ENCODE measurements at regions not wholly inside any gene's neighbourhood (a gene's known extent, or its start where the extent isn't known, plus 50 kb on each side); places are given as distances from the start of the nearest gene placed in this dataset.

DNA sequence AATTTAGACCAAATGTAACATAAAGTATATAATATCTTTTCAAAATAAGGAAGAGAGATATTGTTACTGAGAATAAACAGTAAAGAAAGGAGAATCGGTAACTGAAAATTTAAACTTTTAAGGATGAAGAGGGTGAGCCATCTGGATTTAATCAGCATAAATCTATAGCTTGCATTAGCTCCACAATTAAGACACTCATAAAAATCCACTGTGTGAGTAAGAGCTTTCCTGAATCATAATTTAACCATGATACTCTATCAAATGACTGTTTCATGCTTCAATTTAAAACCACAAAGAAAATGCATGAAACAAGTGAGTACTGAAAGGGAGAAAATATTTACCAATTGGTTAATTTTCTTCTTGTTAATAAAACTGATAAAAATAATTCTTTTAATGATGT is 951.5 kb upstream of the SLIT2 start:
- no peak for ATAC-seq (ENCODE audit: insufficient number of reproducible peaks, low FRiP score, low read depth)
- no peaks in the 10 kb centered on the region for H3K27me3 ChIP-seq (replicated peaks; ENCODE audit: insufficient read depth)
- TF ChIP-seq, protein P1, sequence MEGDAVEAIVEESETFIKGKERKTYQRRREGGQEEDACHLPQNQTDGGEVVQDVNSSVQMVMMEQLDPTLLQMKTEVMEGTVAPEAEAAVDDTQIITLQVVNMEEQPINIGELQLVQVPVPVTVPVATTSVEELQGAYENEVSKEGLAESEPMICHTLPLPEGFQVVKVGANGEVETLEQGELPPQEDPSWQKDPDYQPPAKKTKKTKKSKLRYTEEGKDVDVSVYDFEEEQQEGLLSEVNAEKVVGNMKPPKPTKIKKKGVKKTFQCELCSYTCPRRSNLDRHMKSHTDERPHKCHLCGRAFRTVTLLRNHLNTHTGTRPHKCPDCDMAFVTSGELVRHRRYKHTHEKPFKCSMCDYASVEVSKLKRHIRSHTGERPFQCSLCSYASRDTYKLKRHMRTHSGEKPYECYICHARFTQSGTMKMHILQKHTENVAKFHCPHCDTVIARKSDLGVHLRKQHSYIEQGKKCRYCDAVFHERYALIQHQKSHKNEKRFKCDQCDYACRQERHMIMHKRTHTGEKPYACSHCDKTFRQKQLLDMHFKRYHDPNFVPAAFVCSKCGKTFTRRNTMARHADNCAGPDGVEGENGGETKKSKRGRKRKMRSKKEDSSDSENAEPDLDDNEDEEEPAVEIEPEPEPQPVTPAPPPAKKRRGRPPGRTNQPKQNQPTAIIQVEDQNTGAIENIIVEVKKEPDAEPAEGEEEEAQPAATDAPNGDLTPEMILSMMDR (IDR thresholded peaks at IDR 0.05), result no peak

DNA sequence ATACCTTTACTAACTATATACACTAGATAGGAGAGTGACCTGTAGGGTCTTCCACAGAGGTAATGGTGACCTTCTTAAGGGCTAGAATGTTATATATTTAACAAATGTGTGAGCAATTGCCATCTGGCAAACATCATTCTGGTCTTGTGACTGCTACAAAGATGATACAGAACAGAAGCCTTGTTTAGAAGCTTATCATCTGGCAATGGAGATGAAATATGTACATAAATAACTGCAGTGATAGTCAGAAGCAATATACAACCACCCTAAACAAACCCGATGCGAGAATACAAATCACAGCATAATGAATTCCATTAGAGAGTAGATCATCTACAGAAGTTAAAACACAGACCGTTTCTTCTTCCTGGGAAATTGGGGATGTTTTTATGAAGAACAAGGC is 952.7 kb upstream of the SLIT2 start:
- TF ChIP-seq, protein P1 (IDR thresholded peaks at IDR 0.05), result no peak
- Histone ChIP-seq H3K36me3 (no peaks in the 10 kb centered on the region), H3K27me3 (replicated peaks; ENCODE audit: insufficient read depth) (no peaks in the 10 kb centered on the region), H3K9me3 (peaks cover 2% of the 10 kb centered on the region), H3K4me1 (ENCODE audit: control insufficient read depth in 1 of 2, low read depth in 2 of 2) (no peaks in the 10 kb centered on the region), H3K27ac (no peak overlapping the region), H3K4me3 (no peak overlapping the region)
- ATAC-seq (ENCODE audit: insufficient number of reproducible peaks, low FRiP score, low read depth) (no peak), DNase-seq (ENCODE audit: low spot score) (no peak)

More for the DNA sequence above, 951.5 kb upstream of the SLIT2 start:
- no peak overlapping the region for H3K4me3 ChIP-seq
- no peaks in the 10 kb centered on the region for H3K9me3 ChIP-seq
- H3K36me3 ChIP-seq, result no peaks in the 10 kb centered on the region
- no peaks in the 10 kb centered on the region for H3K4me1 ChIP-seq (ENCODE audit: control insufficient read depth in 1 of 2, low read depth in 2 of 2)
- H3K27ac ChIP-seq, result no peak overlapping the region
- no peak for DNase-seq (ENCODE audit: low spot score)

DNA sequence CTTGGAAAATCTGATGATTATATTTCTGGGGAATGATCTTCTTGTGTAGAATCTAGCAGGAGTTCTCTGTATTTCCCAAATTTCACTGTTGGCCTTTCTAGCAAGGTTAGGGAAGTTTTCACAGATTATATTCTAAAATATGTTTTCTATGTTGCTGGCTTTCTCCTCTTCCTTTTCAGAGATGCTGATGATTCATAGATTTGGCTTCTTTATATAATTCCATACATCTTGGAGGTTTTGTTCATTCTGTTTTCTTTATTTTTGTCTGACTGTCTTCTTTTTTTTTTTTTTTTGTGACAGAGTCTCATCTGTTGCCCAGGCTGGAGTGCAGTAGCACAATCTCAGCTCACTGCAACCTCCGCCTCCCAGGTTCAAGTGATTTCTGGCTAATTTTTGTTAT is 957.9 kb upstream of the SLIT2 start:
- Histone ChIP-seq H3K27me3 (replicated peaks; ENCODE audit: insufficient read depth) (no peaks in the 10 kb centered on the region), H3K4me1 (ENCODE audit: control insufficient read depth in 1 of 2, low read depth in 2 of 2) (no peaks in the 10 kb centered on the region), H3K4me3 (no peak overlapping the region), H3K36me3 (no peaks in the 10 kb centered on the region), H3K9me3 (peaks cover 3% of the 10 kb centered on the region), H3K27ac (no peak overlapping the region)
- TF ChIP-seq, protein P1 (IDR thresholded peaks at IDR 0.05), result no peak
- no peak for ATAC-seq (ENCODE audit: insufficient number of reproducible peaks, low FRiP score, low read depth)
- no peak for DNase-seq (ENCODE audit: low spot score)

DNA sequence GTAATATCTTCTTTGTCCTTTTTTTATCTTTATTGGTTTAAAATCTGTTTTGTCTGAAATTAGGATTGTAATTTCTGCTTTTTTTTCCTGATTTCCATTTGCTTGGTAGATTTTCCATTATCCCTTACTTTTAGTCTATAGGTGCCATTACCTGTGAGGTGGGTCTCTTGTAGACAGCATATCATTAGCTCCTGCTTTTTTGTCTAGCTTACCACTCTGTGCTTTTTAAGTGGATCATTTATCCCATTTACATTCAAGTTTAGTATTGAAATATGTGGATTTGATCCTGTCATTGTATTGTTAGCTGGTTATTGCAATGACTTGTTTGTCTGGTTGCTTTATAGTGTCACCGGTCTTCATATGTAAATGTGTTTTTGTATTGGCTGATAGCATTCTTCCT is 958.6 kb upstream of the SLIT2 start:
- Histone ChIP-seq H3K36me3 (no peaks in the 10 kb centered on the region), H3K4me1 (ENCODE audit: control insufficient read depth in 1 of 2, low read depth in 2 of 2) (no peaks in the 10 kb centered on the region), H3K27me3 (replicated peaks; ENCODE audit: insufficient read depth) (no peaks in the 10 kb centered on the region), H3K9me3 (peaks cover 3% of the 10 kb centered on the region), H3K4me3 (no peak overlapping the region), H3K27ac (no peak overlapping the region)
- ATAC-seq (ENCODE audit: insufficient number of reproducible peaks, low FRiP score, low read depth) (no peak), DNase-seq (ENCODE audit: low spot score) (no peak)
- TF ChIP-seq, protein P1 (IDR thresholded peaks at IDR 0.05), result no peak

DNA sequence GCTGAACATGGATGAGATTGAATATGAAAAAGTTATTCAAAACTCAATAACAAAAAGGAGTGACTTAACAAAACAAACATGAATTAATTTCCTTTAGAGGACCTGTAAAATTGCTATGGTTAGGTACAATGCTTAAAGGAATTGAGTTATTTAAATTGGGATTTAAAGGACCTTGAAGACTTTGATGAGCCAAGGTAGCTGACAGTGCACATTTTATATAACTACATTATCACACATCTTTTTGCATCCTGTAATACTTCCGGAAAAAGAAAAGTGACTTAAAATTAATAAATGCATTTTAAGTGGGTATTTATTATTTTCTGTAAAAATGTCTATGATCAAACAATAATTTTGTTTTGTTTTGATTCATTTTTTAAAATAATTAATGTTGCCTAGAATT is 964.8 kb upstream of the SLIT2 start:
- H3K27me3 ChIP-seq (replicated peaks; ENCODE audit: insufficient read depth), result no peaks in the 10 kb centered on the region
- H3K4me1 ChIP-seq (ENCODE audit: control insufficient read depth in 1 of 2, low read depth in 2 of 2), result no peaks in the 10 kb centered on the region
- H3K27ac ChIP-seq, result no peak overlapping the region
- no peak overlapping the region for H3K4me3 ChIP-seq
- no peak for ATAC-seq (ENCODE audit: insufficient number of reproducible peaks, low FRiP score, low read depth)
- no peaks in the 10 kb centered on the region for H3K36me3 ChIP-seq
- DNase-seq (ENCODE audit: low spot score), result no peak
- TF ChIP-seq, protein P1 (IDR thresholded peaks at IDR 0.05), result no peak
- no peaks in the 10 kb centered on the region for H3K9me3 ChIP-seq
